Lung (tissue), 11 donors: ENCODE measurements at regions not wholly inside any gene's neighbourhood (a gene's known extent, or its start where the extent isn't known, plus 50 kb on each side); places are given as distances from the start of the nearest gene placed in this dataset.

Experiments used
- ATAC-seq: fragments of 200-7000 bp; cut with Tn5 transposase; one replicate; pipeline ENCODE4 v1.9.1; 2020; ENCODE audit warnings: moderate number of reproducible peaks; ENCODE audit not compliant: insufficient read depth, low FRiP score
- DNase-seq, 3 donors: peaks; one replicate each; pipeline ENCODE4 v3.0.0-alpha.2; 2013 to 2017
- H3K27ac ChIP-seq, 2 donors: one replicate each; pipeline ENCODE4 v1.5.1; 2013; ENCODE audit warnings: mild to moderate bottlenecking in 2 of 2, moderate library complexity in 2 of 2, control low read depth in 1 of 2, inconsistent platforms in 1 of 2, low read depth in 1 of 2, low read length in 1 of 2
- H3K27me3 ChIP-seq, 3 donors: one replicate each; pipeline ENCODE4 v1.5.1; 2013; ENCODE audit warnings: low read length in 2 of 3; ENCODE audit not compliant: control insufficient read depth in 3 of 3, insufficient read depth in 3 of 3
- H3K36me3 ChIP-seq, 4 donors: one replicate each; pipeline ENCODE4 v1.5.1; 2013; ENCODE audit warnings: low read length in 4 of 4, mild to moderate bottlenecking in 1 of 4, moderate library complexity in 1 of 4; ENCODE audit not compliant: control insufficient read depth in 4 of 4, insufficient read depth in 4 of 4
- H3K4me1 ChIP-seq, 5 donors: one replicate each; pipeline ENCODE4 v1.5.1; 2013; ENCODE audit warnings: low read length in 5 of 5, mild to moderate bottlenecking in 2 of 5, moderate library complexity in 1 of 5; ENCODE audit not compliant: control insufficient read depth in 5 of 5, insufficient read depth in 5 of 5
- H3K4me3 ChIP-seq: one replicate; pipeline ENCODE4 v1.5.1; 2013; ENCODE audit warnings: mild to moderate bottlenecking, control low read depth, moderate library complexity
- H3K9ac ChIP-seq, 2 donors: one replicate each; pipeline ENCODE4 v1.5.1; 2013; ENCODE audit warnings: low read length in 2 of 2, control low read depth in 1 of 2; ENCODE audit not compliant: insufficient read depth in 1 of 2
- H3K9me3 ChIP-seq, 4 donors: one replicate each; pipeline ENCODE4 v1.5.1; 2013; ENCODE audit warnings: low read length in 3 of 4, mild to moderate bottlenecking in 1 of 4, moderate library complexity in 1 of 4; ENCODE audit not compliant: control insufficient read depth in 4 of 4, insufficient read depth in 3 of 4
- WGBS, 2 donors: extraction: QIAGEN DNeasy Blood & Tissue Kit; methylation state at CpG; one replicate each; pipeline ENCODE4 v1.1.7; 2013; 5-methylcytosine and 5-hydroxymethylcytosine counted together
- TF ChIP-seq, protein P1 (sequence below): IDR thresholded peaks from 2 replicates; pipeline ENCODE4 v1.5.1; 2012; ENCODE audit warnings: mild to moderate bottlenecking; ENCODE audit errors: control extremely low read depth, extremely low read depth
- donor health status: control.
- donor health status: control.
- donor health status: Bipolar disorder and iron deficiency.
- donor health status: healthy.
- donor health status: DM: yes; HTN: yes; CAD: no.

DNA sequence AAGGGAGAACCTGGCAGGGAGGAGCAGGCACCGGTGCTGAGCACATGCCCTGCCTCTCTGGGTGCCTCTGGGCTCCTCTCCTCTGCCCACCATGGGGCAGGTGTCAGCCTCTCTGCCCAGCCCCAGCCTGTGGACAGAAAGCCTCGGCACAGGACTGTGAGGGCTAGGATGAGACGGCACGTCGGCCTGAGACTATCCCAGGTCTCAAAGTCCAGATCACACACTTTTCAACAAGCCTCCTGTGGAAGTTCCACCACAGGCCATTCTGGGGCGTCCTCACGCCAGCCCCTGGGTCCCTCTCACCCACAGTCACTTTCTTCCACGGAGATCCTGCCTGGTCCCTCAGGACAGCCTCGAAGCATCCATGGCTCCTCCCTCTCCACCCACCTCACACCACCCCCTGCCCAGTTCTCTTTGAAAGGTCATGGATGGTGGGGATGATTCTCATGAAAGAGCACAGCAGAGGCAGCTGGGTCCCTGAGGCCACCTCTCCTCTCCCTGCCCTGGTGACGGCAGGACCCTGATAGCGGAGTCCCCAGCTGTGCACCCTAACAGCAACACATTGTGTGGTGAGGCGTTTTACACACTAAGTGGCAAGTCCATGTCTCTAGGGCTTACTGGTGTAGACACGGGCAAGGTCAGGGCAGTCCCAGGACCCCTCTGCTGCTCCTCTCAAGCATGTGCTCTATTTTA, 569.4 kb upstream of the SALL3 start:
- Histone ChIP-seq H3K27me3 (no peaks in the 10 kb centered on the region), H3K4me1 (peaks cover 0 to 33% (median 6%) of the 10 kb centered on the region in 5 donors), H3K9me3 (peaks cover 0 to 2% (median 0%) of the 10 kb centered on the region in 4 donors), H3K27ac (no peak overlapping the region), H3K9ac (no peak overlapping the region), H3K4me3 (no peak overlapping the region), H3K36me3 (no peaks in the 10 kb centered on the region)
- WGBS, 2 donors = 90 to 93% methylated on average over 13 of the region's 13 CpGs
- ATAC-seq (no peak), DNase-seq (no peak)
- TF ChIP-seq, protein P1, sequence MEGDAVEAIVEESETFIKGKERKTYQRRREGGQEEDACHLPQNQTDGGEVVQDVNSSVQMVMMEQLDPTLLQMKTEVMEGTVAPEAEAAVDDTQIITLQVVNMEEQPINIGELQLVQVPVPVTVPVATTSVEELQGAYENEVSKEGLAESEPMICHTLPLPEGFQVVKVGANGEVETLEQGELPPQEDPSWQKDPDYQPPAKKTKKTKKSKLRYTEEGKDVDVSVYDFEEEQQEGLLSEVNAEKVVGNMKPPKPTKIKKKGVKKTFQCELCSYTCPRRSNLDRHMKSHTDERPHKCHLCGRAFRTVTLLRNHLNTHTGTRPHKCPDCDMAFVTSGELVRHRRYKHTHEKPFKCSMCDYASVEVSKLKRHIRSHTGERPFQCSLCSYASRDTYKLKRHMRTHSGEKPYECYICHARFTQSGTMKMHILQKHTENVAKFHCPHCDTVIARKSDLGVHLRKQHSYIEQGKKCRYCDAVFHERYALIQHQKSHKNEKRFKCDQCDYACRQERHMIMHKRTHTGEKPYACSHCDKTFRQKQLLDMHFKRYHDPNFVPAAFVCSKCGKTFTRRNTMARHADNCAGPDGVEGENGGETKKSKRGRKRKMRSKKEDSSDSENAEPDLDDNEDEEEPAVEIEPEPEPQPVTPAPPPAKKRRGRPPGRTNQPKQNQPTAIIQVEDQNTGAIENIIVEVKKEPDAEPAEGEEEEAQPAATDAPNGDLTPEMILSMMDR = no peak

DNA sequence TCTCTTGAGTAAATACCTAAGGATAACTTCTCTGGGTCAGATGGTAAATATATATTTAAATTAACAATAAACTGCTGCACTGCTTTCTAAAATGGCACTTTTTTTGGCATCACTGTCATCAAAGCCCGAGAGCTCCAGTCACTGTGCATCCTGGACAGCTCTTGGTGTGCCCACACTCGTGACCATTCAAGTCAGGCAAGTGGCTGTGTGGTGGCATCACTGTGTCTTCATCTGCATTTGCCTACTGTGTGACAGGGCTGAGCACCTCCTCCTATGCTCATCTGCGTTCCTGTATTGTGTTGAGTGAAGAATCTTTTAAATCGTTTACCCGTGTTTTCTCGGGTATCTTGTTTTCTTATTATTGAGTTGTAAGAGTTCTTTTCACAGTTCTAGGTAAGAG, 568.1 kb upstream of the SALL3 start:
- Histone ChIP-seq H3K27ac (no peak overlapping the region), H3K36me3 (no peaks in the 10 kb centered on the region), H3K9ac (no peak overlapping the region), H3K4me1 (peaks cover 0 to 27% (median 6%) of the 10 kb centered on the region in 5 donors), H3K9me3 (peaks cover 0 to 2% (median 0%) of the 10 kb centered on the region in 4 donors), H3K27me3 (no peaks in the 10 kb centered on the region), H3K4me3 (no peak overlapping the region)
- TF ChIP-seq, protein P1 = no peak
- ATAC-seq (no peak), DNase-seq (no peak)
- 93% methylated on average over 6 of the region's 6 CpGs for WGBS, 2 donors

DNA sequence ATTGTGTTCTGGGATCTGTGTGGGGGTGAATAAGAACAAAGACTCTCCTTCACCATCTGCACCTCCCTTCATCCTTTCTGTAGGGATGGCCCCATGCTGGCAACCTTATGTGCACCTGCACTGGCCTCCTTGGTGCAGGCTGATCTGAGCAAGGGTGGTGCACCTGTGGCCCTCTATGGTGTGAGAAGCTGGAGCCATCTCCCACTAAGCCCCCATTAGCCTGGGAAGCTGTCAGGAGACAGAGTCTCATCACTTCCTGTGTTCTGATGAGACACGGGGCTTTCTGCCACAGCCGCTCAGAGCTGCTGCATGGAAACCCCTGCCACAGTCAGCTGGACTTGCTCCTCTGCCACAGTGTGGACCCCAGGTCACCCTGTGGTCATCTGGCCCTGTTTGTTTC, 565.3 kb upstream of the SALL3 start:
- Histone ChIP-seq H3K9me3 (peaks cover 0 to 2% (median 0%) of the 10 kb centered on the region in 4 donors), H3K4me1 (peaks cover 0 to 10% (median 0%) of the 10 kb centered on the region in 5 donors), H3K27me3 (no peaks in the 10 kb centered on the region), H3K9ac (no peak overlapping the region), H3K4me3 (no peak overlapping the region), H3K36me3 (no peaks in the 10 kb centered on the region), H3K27ac (no peak overlapping the region)
- 82 to 89% methylated on average over 2 of the region's 2 CpGs for WGBS, 2 donors
- no peak for DNase-seq
- TF ChIP-seq, protein P1 = no peak
- no peak for ATAC-seq

DNA sequence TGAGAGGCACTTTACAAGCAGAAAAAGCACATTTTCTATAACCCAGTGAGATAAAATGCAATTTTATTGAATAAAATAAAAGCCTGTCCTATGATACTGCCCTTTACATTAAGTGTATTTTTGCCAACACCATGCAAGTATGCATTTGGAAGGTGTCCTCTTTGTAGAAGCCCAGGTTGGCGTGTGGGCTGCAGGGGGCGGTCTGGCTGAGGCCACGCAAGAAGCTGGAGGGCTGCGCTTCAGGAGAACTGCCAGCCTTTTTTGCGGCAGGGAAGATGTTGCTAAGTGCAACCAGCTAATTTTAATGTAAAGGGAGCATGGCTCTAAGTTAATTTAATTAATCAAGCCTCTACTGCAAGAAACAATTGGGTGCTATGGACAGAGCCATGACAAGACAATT, 562.8 kb upstream of the SALL3 start:
- peaks cover 0 to 2% (median 0%) of the 10 kb centered on the region in 4 donors for H3K9me3 ChIP-seq
- H3K27ac ChIP-seq = no peak overlapping the region
- TF ChIP-seq, protein P1 = no peak
- ATAC-seq (no peak), DNase-seq (no peak)
- H3K4me1 ChIP-seq = peaks cover 0 to 6% (median 0%) of the 10 kb centered on the region in 5 donors
- no peak overlapping the region for H3K9ac ChIP-seq
- H3K36me3 ChIP-seq = no peaks in the 10 kb centered on the region
- WGBS, 2 donors = 92 to 95% methylated on average over 5 of the region's 5 CpGs
- no peak overlapping the region for H3K4me3 ChIP-seq
- H3K27me3 ChIP-seq = no peaks in the 10 kb centered on the region
